ENCODE measurements at regions not wholly inside any gene's neighbourhood (a gene's known extent, or its start where the extent isn't known, plus 50 kb on each side); places are given as distances from the start of the nearest gene placed in this dataset.

DNA sequence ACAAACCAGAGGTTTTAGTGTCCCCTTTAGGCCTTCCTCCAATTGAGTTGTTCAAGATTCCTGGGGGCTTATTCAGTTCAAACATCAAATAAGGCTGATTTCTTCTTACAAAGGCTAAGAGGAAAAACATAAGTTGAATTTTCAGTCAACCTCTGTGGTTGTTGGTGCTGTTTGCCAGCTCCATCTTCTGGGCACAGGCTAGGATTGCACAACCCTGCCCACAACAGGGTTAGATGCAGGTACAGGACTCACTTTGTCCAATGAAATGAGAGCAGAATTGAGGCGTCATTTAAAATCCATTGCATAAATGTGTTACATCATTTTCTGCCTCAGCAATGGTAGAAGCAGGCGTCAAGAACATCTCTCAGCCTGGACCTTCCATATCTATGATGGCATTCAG, 173.3 kb downstream of the PMP22 start:
- peak; percentile 47 for FAIRE-seq
- no peak overlapping the region for H3K9ac ChIP-seq (ENCODE audit: insufficient read depth, low read depth, low read length)
- TF ChIP-seq CEBPB (IDR thresholded peaks at IDR 0.05; ENCODE audit: borderline replicate concordance, low read depth, low read length) (peak; percentile 83), STAG1 (CRISPR knock-in tag; IDR thresholded peaks at IDR 0.05) (peak; percentile 27; the same call in 1 of the 2 replicates), CEBPG (CRISPR knock-in tag; IDR thresholded peaks at IDR 0.05) (peak; percentile 82), SP4 (CRISPR knock-in tag; IDR thresholded peaks at IDR 0.05) (no peak)
- TF ChIP-seq, protein P1, sequence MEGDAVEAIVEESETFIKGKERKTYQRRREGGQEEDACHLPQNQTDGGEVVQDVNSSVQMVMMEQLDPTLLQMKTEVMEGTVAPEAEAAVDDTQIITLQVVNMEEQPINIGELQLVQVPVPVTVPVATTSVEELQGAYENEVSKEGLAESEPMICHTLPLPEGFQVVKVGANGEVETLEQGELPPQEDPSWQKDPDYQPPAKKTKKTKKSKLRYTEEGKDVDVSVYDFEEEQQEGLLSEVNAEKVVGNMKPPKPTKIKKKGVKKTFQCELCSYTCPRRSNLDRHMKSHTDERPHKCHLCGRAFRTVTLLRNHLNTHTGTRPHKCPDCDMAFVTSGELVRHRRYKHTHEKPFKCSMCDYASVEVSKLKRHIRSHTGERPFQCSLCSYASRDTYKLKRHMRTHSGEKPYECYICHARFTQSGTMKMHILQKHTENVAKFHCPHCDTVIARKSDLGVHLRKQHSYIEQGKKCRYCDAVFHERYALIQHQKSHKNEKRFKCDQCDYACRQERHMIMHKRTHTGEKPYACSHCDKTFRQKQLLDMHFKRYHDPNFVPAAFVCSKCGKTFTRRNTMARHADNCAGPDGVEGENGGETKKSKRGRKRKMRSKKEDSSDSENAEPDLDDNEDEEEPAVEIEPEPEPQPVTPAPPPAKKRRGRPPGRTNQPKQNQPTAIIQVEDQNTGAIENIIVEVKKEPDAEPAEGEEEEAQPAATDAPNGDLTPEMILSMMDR (CRISPR knock-in tag; IDR thresholded peaks at IDR 0.05) = 0 out of 2 replicates have a peak, but pooled peaks have one; percentile 29
- ATAC-seq = no peak
- no peaks in the 10 kb centered on the region for H3K36me3 ChIP-seq (replicated peaks in 1 of 2; ENCODE audit: control insufficient read depth in 1 of 2, insufficient read depth in 2 of 2, low read length in 2 of 2)
- H3K9me3 ChIP-seq (ENCODE audit: low read length) = no peaks in the 10 kb centered on the region
- ChIA-PET CTCF (ENCODE audit: low intra/inter-chr PET ratio, low total read pairs) (no interaction called here), POLR2A (no interaction called here)
- no peak overlapping the region for H2AFZ ChIP-seq (ENCODE audit: low read length)
- no TSS peak for BruUV-seq (replicated peaks)
- no peak overlapping the region for H3K27ac ChIP-seq (ENCODE audit: extremely low read length, insufficient read depth, low read length)
- H4K20me1 ChIP-seq (ENCODE audit: insufficient read depth, low read length) = no peaks in the 10 kb centered on the region
- 0% methylated on average over 2 of the region's 2 CpGs for WGBS (ENCODE audit: low lambda C conversion rate)
- no peak overlapping the region for H3K4me3 ChIP-seq (replicated peaks in 1 of 3; ENCODE audit: insufficient read depth in 1 of 3, low read depth in 2 of 3, low read length in 3 of 3)
- no peak overlapping the region for H3K4me2 ChIP-seq (ENCODE audit: low read depth, low read length)
- in situ Hi-C loops (cut with HindIII; ENCODE audit: extremely low pct_ligation_motif_present, low pct_unique_long_range_greater_than_20kb) = no loop called here
- no peak for DNase-seq (ENCODE audit: low spot score)
- H3K27me3 ChIP-seq (ENCODE audit: control insufficient read depth in 1 of 2, insufficient read depth in 2 of 2, low read length in 2 of 2) = no peaks in the 10 kb centered on the region; a peak in 1 of 5 replicates
- no peaks in the 10 kb centered on the region for H3K79me2 ChIP-seq (ENCODE audit: insufficient read depth, low read length)
- intact Hi-C loops (cut with micrococcal nuclease; ENCODE audit: unreplicated experiment) = no loop called here
- no peaks in the 10 kb centered on the region for H3K4me1 ChIP-seq (ENCODE audit: insufficient read depth, low read length)

DNA sequence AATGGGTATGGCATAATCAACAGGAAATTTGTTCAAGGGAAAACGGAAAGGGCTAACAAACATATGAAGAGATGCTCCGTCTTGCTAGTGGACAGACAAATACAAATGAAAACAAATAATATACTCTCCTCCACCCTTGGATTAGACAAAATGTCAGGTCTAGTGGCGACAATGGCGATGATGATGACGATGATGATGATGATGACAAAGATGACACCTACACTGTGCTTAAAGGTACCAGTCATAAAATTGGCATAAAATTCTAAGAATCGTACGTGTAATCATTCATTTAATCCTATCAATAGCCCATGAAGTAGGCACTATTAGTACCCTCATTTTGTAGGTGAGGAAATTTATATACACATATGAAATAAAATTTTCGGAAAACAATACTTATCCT, 174.6 kb downstream of the PMP22 start:
- no peak overlapping the region for H2AFZ ChIP-seq (ENCODE audit: low read length)
- no peaks in the 10 kb centered on the region for H3K9me3 ChIP-seq (ENCODE audit: low read length)
- TF ChIP-seq ZNF292 (CRISPR knock-in tag; IDR thresholded peaks at IDR 0.05; ENCODE audit: borderline replicate concordance, low read depth) = no peak
- peak; percentile 78 for TF ChIP-seq CREB1 (IDR thresholded peaks at IDR 0.05)
- no peak for TF ChIP-seq CREB1 (CRISPR knock-in tag; IDR thresholded peaks at IDR 0.05)
- no TSS peak for BruUV-seq (replicated peaks)
- no peaks in the 10 kb centered on the region for H3K4me1 ChIP-seq (ENCODE audit: insufficient read depth, low read length)
- in situ Hi-C loops (cut with HindIII; ENCODE audit: extremely low pct_ligation_motif_present, low pct_unique_long_range_greater_than_20kb) (no loop called here), intact Hi-C loops (cut with micrococcal nuclease; ENCODE audit: unreplicated experiment) (no loop called here)
- no peak for FAIRE-seq
- CTCF ChIA-PET (ENCODE audit: low intra/inter-chr PET ratio, low total read pairs) = no interaction called here
- no peak for DNase-seq (ENCODE audit: low spot score)
- no peaks in the 10 kb centered on the region for H3K79me2 ChIP-seq (ENCODE audit: insufficient read depth, low read length)
- ATAC-seq = no peak
- no peaks in the 10 kb centered on the region for H4K20me1 ChIP-seq (ENCODE audit: insufficient read depth, low read length)
- POLR2A ChIA-PET = no interaction called here
- H3K4me3 ChIP-seq (replicated peaks in 1 of 3; ENCODE audit: insufficient read depth in 1 of 3, low read depth in 2 of 3, low read length in 3 of 3) = no peak overlapping the region
- H3K4me2 ChIP-seq (ENCODE audit: low read depth, low read length) = no peak overlapping the region
- no peak overlapping the region for H3K27ac ChIP-seq (ENCODE audit: extremely low read length, insufficient read depth, low read length)
- H3K36me3 ChIP-seq (replicated peaks in 1 of 2; ENCODE audit: control insufficient read depth in 1 of 2, insufficient read depth in 2 of 2, low read length in 2 of 2) = no peaks in the 10 kb centered on the region
- WGBS (ENCODE audit: low lambda C conversion rate) = 57% methylated on average over 8 of the region's 8 CpGs
- H3K27me3 ChIP-seq (ENCODE audit: control insufficient read depth in 1 of 2, insufficient read depth in 2 of 2, low read length in 2 of 2) = no peaks in the 10 kb centered on the region; a peak in 1 of 5 replicates
- no peak overlapping the region for H3K9ac ChIP-seq (ENCODE audit: insufficient read depth, low read depth, low read length)

Data from HepG2 (cell line).